Stimulated activated CD4-positive, alpha-beta T cell treated with anti-CD3 and anti-CD28 coated beads, Interleukin-4, amount 100 ng/mL, for 24 hours (primary cell): ENCODE measurements at regions not wholly inside any gene's neighbourhood (a gene's known extent, or its start where the extent isn't known, plus 50 kb on each side); places are given as distances from the start of the nearest gene placed in this dataset.

Experiments used
- DNase-seq: peaks from one replicate; pipeline ENCODE4 v3.0.0-alpha.2; 2020

DNA sequence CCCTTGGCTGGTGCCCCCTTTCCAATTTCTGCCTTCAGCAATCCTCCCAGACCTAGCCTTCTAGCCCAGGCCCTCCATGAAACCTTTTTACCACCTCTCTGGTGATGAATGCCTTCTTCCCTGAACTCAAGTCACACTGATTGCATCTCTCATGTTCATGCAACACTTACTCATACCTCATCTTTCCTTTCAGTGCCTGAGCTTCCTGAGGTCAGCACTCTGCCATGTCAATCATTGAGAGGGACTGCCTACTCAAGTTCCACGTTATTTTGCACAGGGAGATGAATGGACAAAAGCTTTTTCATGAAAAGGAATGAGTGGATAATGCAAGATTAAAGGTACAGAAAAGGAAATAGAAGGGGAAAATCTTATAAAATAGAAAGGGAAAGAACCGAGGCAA is 60.1 kb upstream of the PLEKHG1 start:
- no peak for DNase-seq

DNA sequence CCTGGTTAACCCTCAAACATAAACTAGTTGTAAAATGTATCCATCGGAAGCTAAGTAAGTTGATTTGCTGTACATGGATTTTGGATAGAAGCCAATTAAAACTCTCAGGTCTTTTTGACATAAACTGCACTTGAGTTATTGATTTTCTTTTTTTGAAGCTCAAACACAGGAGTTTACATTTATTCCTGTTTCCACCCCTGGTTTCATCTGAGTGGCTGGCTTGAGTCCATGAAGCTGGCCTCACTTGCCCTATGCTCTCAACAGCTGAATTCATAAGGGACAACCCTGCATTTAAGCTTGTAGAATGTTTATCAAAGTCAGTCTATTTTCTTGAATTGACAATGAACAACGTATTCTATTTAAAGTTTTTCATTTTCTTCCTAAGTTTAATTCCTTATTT is 58.1 kb upstream of the PLEKHG1 start:
- DNase-seq, result no peak

DNA sequence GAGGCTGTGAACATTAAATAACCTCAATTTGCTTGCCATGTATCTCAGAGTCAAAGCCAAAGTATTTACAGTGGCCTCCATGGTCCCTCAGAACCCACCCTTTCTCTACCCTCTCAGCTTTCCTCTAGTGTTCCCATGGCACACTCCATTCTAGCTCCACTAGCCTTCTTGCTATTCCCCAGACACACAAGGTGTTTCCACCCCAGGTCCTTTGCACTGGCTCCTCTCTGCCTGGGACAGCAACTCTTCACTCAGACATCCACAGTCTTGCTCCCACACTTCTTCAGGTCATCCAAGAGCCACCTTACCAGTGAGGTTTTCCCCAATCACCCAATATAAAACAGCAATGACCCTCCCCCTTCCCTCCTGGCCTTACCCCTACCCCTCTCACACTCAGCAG is 56.5 kb upstream of the PLEKHG1 start:
- no peak for DNase-seq

DNA sequence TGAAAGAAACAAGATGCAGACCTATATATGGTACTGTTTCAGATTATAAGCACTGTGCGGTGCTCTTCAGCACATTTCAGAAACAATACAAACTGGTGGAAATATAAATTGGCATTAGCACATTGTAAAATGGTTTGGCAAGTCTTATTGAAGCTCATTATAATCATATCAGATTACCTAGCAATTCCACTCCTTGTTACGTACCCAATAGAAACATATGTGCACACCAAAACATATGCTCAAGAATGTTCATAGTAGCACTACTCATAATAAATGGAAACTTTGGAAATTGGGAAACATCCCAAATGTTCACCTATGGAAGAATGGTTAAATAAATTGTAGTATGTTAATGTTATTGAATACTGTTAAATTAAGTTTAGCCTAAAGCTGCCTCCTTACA is 54.9 kb upstream of the PLEKHG1 start:
- no peak for DNase-seq

DNA sequence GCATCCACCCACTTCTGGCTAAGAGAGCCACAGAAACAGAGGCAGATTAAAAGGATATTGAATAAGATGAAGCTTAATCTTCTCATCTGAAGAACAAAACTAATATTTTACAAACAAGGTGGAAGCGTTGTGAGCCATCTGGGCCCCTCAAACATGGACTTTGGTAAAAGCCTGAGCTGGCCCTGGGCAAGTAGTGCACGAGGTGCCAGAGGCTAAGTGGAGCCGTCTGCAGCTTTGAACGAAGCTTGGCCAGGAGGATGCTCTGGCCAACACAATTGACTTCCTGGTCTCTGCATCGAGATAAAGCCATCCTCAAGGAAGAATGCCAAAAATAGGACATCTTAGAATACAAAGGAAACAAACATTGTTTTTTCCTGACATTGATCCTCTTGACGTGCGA is 53.2 kb upstream of the PLEKHG1 start:
- DNase-seq, result no peak

DNA sequence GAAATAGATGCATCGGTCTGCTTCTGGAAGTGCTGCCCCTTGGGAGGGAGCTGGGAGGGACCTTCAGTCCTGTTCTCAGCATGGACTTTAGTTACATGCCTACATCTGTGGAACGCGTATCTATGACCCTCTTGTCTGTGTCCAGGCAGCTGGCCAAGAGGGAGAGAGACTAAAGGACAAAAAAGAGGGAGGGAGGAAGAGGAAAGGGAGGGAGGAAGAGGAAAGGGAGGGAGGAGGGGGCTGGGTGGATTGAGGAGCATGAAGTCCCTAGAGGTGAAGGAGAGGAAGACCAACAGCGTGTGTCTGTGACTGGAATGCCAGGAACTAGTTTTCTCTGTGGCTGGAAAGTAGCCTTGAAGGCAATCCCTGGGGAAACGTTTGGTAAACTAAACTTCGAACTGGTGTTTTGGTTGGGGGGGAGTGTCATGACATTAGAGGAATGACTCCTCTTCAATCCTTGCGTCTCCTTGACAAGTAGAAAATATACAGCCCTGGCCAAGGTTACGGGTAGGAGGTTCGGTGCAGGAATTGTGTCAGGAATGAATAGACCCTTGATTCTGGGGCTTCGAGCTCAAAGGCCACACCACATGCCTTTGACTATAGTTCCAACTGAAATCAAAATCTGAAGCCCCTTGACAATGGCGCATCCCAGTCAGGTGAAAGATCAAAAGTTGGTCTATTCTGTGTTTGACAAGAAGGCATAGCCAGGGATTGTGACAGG is 52.0 kb upstream of the PLEKHG1 start:
- no peak for DNase-seq

DNA sequence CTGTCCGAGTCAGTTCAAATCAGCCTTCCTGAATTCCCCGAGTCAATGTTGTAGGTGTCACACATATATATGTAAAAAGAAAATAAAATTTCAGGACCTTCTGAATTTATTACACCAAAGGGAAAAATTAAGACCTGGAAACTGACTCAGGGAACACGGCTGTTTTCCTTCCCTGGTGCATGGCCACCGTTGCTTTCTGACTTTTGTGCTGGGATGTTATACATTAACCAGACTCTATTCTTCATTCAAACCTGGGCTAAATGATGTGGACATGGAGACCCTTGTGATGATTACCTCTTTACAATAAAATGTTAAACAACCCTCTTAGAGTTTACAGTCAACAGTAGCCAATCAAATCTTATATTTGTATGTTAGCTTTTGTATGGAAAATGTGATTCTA is 51.4 kb upstream of the PLEKHG1 start:
- DNase-seq, result no peak

GRCh38 chr6:150549007-150549406 is 50.7 kb upstream of the PLEKHG1 start:
- no peak for DNase-seq

DNA sequence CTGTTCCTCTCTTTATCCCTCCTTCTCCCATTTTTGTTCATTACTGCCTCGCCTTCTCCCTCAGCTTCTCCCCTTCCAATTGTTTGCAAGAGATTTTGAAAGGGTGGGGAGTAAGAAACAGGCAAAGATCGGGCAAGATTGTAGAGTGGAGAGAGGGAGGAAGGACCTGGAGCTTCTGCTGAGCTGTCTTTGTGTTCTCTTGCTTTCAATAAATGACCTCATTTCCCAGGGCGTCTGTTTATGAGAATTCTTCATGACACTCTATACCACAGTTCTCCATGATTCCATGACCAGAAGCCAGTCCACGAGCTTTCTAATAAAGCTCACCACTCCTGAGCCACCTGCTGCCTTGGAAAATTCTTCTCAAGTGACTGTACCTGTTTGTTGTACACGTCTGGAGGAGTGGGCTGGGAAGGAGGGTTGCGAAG is 50.0 kb upstream of the PLEKHG1 start:
- no peak for DNase-seq
